HFF-Myc (cell line): ENCODE measurements at regions not wholly inside any gene's neighbourhood (a gene's known extent, or its start where the extent isn't known, plus 50 kb on each side); places are given as distances from the start of the nearest gene placed in this dataset.

Source experiments
- DNase-seq: peaks from one replicate; pipeline ENCODE4 v3.0.0-alpha.2; 2011; ENCODE audit warnings: low read depth; ENCODE audit errors: extremely low read depth
- H3K4me3 ChIP-seq: replicated peaks from 2 replicates; pipeline ENCODE4 v1.5.1; 2011; ENCODE audit warnings: low read depth, mild to moderate bottlenecking, control low read depth, low read length
- TF ChIP-seq, protein P1 (sequence below): IDR thresholded peaks from 2 replicates; pipeline ENCODE4 v1.5.1; 2012; ENCODE audit warnings: mild to moderate bottlenecking, low read depth, low read length, control low read depth; ENCODE audit errors: missing control alignments

- no peak for DNase-seq
- TF ChIP-seq, protein P1, sequence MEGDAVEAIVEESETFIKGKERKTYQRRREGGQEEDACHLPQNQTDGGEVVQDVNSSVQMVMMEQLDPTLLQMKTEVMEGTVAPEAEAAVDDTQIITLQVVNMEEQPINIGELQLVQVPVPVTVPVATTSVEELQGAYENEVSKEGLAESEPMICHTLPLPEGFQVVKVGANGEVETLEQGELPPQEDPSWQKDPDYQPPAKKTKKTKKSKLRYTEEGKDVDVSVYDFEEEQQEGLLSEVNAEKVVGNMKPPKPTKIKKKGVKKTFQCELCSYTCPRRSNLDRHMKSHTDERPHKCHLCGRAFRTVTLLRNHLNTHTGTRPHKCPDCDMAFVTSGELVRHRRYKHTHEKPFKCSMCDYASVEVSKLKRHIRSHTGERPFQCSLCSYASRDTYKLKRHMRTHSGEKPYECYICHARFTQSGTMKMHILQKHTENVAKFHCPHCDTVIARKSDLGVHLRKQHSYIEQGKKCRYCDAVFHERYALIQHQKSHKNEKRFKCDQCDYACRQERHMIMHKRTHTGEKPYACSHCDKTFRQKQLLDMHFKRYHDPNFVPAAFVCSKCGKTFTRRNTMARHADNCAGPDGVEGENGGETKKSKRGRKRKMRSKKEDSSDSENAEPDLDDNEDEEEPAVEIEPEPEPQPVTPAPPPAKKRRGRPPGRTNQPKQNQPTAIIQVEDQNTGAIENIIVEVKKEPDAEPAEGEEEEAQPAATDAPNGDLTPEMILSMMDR: no peak
- H3K4me3 ChIP-seq: no peak overlapping the region
Observed at GRCh38 chr2:16412321-16413030, 253.2 kb downstream of the CYRIA start.

GRCh38 chr2:16411788-16412187 lies 253.8 kb downstream of the CYRIA start:
- no peak overlapping the region for H3K4me3 ChIP-seq
- no peak for DNase-seq
- TF ChIP-seq, protein P1: no peak

- TF ChIP-seq, protein P1: no peak
- H3K4me3 ChIP-seq: no peak overlapping the region
- no peak for DNase-seq
Observed at GRCh38 chr2:16409849-16410248, 255.8 kb downstream of the CYRIA start.

- H3K4me3 ChIP-seq: no peak overlapping the region
- DNase-seq: no peak
- TF ChIP-seq, protein P1: no peak
Observed at GRCh38 chr2:16409006-16409390, 256.6 kb downstream of the CYRIA start.

GRCh38 chr2:16408331-16409005 lies 257.2 kb downstream of the CYRIA start:
- TF ChIP-seq, protein P1: no peak
- H3K4me3 ChIP-seq: no peak overlapping the region
- DNase-seq: no peak

- DNase-seq: no peak
- H3K4me3 ChIP-seq: no peak overlapping the region
- TF ChIP-seq, protein P1: no peak
Observed at GRCh38 chr2:16407358-16407757, 258.3 kb downstream of the CYRIA start.
